Natural killer cell (primary cell): ENCODE measurements at regions not wholly inside any gene's neighbourhood (a gene's known extent, or its start where the extent isn't known, plus 50 kb on each side); places are given as distances from the start of the nearest gene placed in this dataset.

ENCODE experiments used
- ATAC-seq, 3 donors: fragments of 150-1000 bp in 2 of 3; fragments of 200-7000 bp in 1 of 3; cut with Tn5 transposase; 1 replicate in 1 of 3; 2 replicates in 2 of 3; pipeline ENCODE4 v1.10.0; 2021; ENCODE audit warnings: mild to moderate bottlenecking in 2 of 3, moderate library complexity in 2 of 3
- DNase-seq, 2 donors: peaks; one replicate each; pipeline versions ENCODE4 v3.0.0 to v3.0.0-alpha.2; 2013 to 2021; ENCODE audit warnings: mixed read lengths in 1 of 2
- H3K27ac ChIP-seq: one replicate; pipeline ENCODE4 v1.5.1; 2013; ENCODE audit warnings: mild to moderate bottlenecking, low read length
- H3K27me3 ChIP-seq: one replicate; pipeline ENCODE4 v1.6.1; 2013; ENCODE audit warnings: low read length; ENCODE audit not compliant: control insufficient read depth, insufficient read depth
- H3K36me3 ChIP-seq: one replicate; pipeline ENCODE4 v1.6.1; 2013; ENCODE audit warnings: low read length; ENCODE audit not compliant: control insufficient read depth, insufficient read depth
- H3K4me1 ChIP-seq: one replicate; pipeline ENCODE4 v1.6.1; 2013; ENCODE audit warnings: low read length; ENCODE audit not compliant: control insufficient read depth, insufficient read depth
- H3K4me3 ChIP-seq: one replicate; pipeline ENCODE4 v1.5.1; 2013; ENCODE audit warnings: low read length
- H3K9me3 ChIP-seq: one replicate; pipeline ENCODE4 v1.6.1; 2013; ENCODE audit warnings: low read length; ENCODE audit not compliant: control insufficient read depth, insufficient read depth
- H3K27ac Mint-ChIP-seq, 2 donors: one replicate each; pipeline ENCODE4 v1.8.0; 2022; ENCODE audit warnings: mild to moderate bottlenecking in 2 of 2, mixed read lengths in 2 of 2, moderate library complexity in 1 of 2
- H3K27me3 Mint-ChIP-seq, 2 donors: one replicate each; pipeline ENCODE4 v1.8.0; 2022; ENCODE audit warnings: low read depth in 2 of 2, mixed read lengths in 2 of 2
- H3K36me3 Mint-ChIP-seq: one replicate; pipeline ENCODE4 v1.8.0; 2022; ENCODE audit warnings: mixed read lengths
- H3K4me1 Mint-ChIP-seq, 2 donors: one replicate each; pipeline ENCODE4 v1.8.0; 2022; ENCODE audit warnings: mixed read lengths in 2 of 2
- H3K4me3 Mint-ChIP-seq: one replicate; pipeline ENCODE4 v1.8.0; 2022; ENCODE audit warnings: mild to moderate bottlenecking, moderate library complexity, mixed read lengths
- H3K9me3 Mint-ChIP-seq, 2 donors: one replicate each; pipeline ENCODE4 v1.8.0; 2022; ENCODE audit warnings: mixed read lengths in 2 of 2
- WGBS: methylation state at CpG from one replicate; pipeline ENCODE4 v1.1.7; 2013; ENCODE audit warnings: missing lambda C conversion rate; ENCODE audit not compliant: insufficient coverage; 5-methylcytosine and 5-hydroxymethylcytosine counted together
- intact Hi-C: fragments of 100-400 bp; cut with micrococcal nuclease; formaldehyde crosslinking; loops from one replicate; pipeline ENCODE4 v1.14.2; 2022
- TF ChIP-seq, protein P1 (sequence below): fragments of 200-600 bp; IDR thresholded peaks from one replicate; pipeline ENCODE4 v1.8.0; 2022; ENCODE audit warnings: antibody characterized with exemption

DNA sequence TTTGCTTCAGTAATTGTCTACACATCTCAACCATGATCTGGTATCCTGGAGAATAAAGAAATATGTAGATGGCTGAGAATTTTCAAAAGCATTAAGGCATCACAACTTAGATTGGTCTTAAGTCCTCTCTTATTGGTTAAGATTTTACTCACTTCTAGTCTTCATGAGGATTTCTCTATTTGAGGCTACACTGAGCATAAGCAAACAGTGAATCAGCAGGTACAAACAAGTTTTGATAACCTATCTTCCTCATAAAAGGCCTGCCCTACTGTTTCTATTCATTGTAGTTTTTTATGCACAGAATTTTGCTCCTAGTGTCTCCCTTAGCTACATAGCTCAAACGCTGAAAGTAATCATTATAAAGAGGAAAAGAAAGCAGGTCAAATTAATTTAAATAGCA, 460.7 kb upstream of the RPS6KA3 start:
- Mint-ChIP-seq H3K27ac (no peak overlapping the region), H3K36me3 (no peaks in the 10 kb centered on the region), H3K27me3 (no peaks in the 10 kb centered on the region), H3K4me1 (no peaks in the 10 kb centered on the region), H3K9me3 (peaks cover 0 to 2% of the 10 kb centered on the region in 2 donors), H3K4me3 (no peak overlapping the region)
- TF ChIP-seq, protein P1, sequence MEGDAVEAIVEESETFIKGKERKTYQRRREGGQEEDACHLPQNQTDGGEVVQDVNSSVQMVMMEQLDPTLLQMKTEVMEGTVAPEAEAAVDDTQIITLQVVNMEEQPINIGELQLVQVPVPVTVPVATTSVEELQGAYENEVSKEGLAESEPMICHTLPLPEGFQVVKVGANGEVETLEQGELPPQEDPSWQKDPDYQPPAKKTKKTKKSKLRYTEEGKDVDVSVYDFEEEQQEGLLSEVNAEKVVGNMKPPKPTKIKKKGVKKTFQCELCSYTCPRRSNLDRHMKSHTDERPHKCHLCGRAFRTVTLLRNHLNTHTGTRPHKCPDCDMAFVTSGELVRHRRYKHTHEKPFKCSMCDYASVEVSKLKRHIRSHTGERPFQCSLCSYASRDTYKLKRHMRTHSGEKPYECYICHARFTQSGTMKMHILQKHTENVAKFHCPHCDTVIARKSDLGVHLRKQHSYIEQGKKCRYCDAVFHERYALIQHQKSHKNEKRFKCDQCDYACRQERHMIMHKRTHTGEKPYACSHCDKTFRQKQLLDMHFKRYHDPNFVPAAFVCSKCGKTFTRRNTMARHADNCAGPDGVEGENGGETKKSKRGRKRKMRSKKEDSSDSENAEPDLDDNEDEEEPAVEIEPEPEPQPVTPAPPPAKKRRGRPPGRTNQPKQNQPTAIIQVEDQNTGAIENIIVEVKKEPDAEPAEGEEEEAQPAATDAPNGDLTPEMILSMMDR: no peak
- H3K9me3 ChIP-seq: no peaks in the 10 kb centered on the region
- no peak overlapping the region for H3K4me3 ChIP-seq
- no peak for ATAC-seq
- no peaks in the 10 kb centered on the region for H3K27me3 ChIP-seq
- DNase-seq: no peak
- no CpG with 5 or more reads among the region's 1 CpG for WGBS
- intact Hi-C loops: no loop called here
- no peak overlapping the region for H3K27ac ChIP-seq
- no peaks in the 10 kb centered on the region for H3K4me1 ChIP-seq
- H3K36me3 ChIP-seq: no peaks in the 10 kb centered on the region

DNA sequence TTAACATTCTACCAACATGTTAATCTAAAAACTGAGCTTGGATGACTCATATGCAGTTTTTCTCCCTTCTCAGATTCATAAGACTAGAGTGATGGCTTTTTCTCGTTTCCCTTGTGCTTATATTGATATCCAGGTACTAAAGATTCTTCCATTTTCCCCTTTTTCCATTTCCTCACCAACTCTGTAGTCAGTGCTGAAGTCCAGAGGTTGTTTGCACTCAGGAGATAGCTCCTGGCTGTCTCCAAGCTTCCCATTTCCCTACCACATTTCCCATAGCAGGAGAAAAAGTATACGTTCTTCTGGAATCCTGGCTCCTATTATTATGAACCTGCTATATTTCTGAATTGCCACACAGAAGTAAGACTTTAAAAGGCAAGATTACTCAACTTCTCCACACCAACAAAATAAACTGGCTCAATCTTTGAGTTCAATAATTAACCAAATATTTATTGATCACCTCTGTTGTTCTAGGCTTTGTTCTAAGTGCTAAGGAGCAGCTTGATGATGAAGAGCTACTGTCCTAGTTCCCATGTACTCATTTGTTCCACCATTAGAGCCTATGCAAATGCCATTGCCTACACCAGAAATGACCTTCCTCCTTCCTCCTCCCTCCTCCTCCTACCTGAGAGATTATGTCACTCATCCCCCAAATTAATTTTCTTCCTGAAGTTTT, 454.4 kb upstream of the RPS6KA3 start:
- Histone ChIP-seq H3K4me3 (no peak overlapping the region), H3K27ac (no peak overlapping the region), H3K4me1 (no peaks in the 10 kb centered on the region), H3K9me3 (no peaks in the 10 kb centered on the region), H3K36me3 (no peaks in the 10 kb centered on the region), H3K27me3 (no peaks in the 10 kb centered on the region)
- H3K36me3 Mint-ChIP-seq: peaks cover 9% of the 10 kb centered on the region
- H3K9me3 Mint-ChIP-seq: peaks cover 0 to 5% of the 10 kb centered on the region in 2 donors
- H3K4me1 Mint-ChIP-seq: no peaks in the 10 kb centered on the region
- no peaks in the 10 kb centered on the region for H3K27me3 Mint-ChIP-seq
- H3K4me3 Mint-ChIP-seq: no peak overlapping the region
- intact Hi-C loops: no loop called here
- TF ChIP-seq, protein P1: no peak
- no peak overlapping the region for H3K27ac Mint-ChIP-seq
- no peak for ATAC-seq
- WGBS: 100% methylated on average over 1 of the region's 2 CpGs
- DNase-seq: no peak

DNA sequence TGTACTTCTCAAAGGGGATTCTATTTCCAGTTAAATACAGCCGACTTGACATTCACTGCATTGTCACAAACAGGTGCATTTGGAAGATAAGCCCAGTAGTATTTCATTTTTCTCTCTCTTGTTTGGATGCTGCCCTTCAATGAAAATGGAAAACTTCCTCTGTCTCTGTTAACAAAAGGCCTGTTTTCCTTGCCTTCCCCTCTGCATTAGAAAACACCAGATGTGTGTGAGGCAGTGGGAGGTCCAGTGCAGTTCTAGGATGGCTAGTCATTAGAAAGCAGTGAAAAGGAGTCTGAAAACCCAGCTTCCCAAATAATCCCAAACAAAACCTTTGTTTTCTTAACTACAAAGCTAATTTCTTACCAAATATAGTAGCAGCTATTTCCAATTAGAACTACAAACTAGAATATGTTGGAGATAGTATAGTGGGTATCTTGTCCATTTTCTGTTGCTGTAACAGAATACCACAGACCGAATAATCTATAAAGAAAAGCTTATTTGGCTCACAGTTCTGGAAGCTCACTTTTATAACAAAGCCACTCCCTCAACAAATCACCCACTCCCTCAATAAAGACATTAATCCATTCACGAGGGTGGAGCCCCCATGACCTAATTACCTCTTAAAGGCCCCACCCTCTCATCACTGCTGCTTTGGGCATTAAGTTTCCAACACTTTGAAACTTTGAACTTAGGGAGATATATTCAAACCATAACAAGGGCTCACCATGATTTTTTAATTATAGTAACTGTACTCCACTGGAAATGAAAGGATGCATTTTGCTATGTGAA, 452.1 kb upstream of the RPS6KA3 start:
- no peaks in the 10 kb centered on the region for H3K27me3 ChIP-seq
- no peaks in the 10 kb centered on the region for H3K4me1 Mint-ChIP-seq
- peaks cover 9% of the 10 kb centered on the region for H3K36me3 Mint-ChIP-seq
- no peaks in the 10 kb centered on the region for H3K9me3 ChIP-seq
- H3K4me1 ChIP-seq: no peaks in the 10 kb centered on the region
- 68% methylated on average over 2 of the region's 3 CpGs for WGBS
- DNase-seq: no peak
- H3K9me3 Mint-ChIP-seq: peaks cover 0 to 5% of the 10 kb centered on the region in 2 donors
- ATAC-seq: no peak
- TF ChIP-seq, protein P1: no peak
- no peak overlapping the region for H3K4me3 Mint-ChIP-seq
- no peaks in the 10 kb centered on the region for H3K27me3 Mint-ChIP-seq
- H3K27ac Mint-ChIP-seq: no peak overlapping the region
- no peak overlapping the region for H3K4me3 ChIP-seq
- no peak overlapping the region for H3K27ac ChIP-seq
- no peaks in the 10 kb centered on the region for H3K36me3 ChIP-seq
- intact Hi-C loops: no loop called here
